H9 (cell line): ENCODE measurements at regions not wholly inside any gene's neighbourhood (a gene's known extent, or its start where the extent isn't known, plus 50 kb on each side); places are given as distances from the start of the nearest gene placed in this dataset.

Experiments used
- DNase-seq: peaks from one replicate; pipeline ENCODE4 v3.0.0-alpha.2; 2017
- H2AFZ ChIP-seq: one replicate; pipeline ENCODE4 v1.6.1; 2013; ENCODE audit warnings: mild to moderate bottlenecking, low read length, control low read depth, moderate library complexity
- H2AK5ac ChIP-seq: 2 replicates; pipeline ENCODE4 v1.6.1; 2013; ENCODE audit warnings: low read length, control low read depth, mixed read lengths; ENCODE audit not compliant: insufficient read length
- H2BK120ac ChIP-seq: one replicate; pipeline ENCODE4 v1.6.1; 2013; ENCODE audit warnings: low read depth, mild to moderate bottlenecking, low read length, control low read depth, inconsistent platforms; ENCODE audit not compliant: poor library complexity, severe bottlenecking
- H2BK12ac ChIP-seq: 2 replicates; pipeline ENCODE4 v1.6.1; 2013; ENCODE audit warnings: low read length, control low read depth, mixed read lengths, low read depth; ENCODE audit not compliant: insufficient read length
- H2BK15ac ChIP-seq: 2 replicates; pipeline ENCODE4 v1.6.1; 2013; ENCODE audit warnings: low read depth, low read length, control low read depth
- H2BK20ac ChIP-seq: one replicate; pipeline ENCODE4 v1.6.1; 2013; ENCODE audit warnings: low read depth, mild to moderate bottlenecking, low read length, control low read depth, inconsistent platforms; ENCODE audit not compliant: poor library complexity, severe bottlenecking
- H2BK5ac ChIP-seq: 2 replicates; pipeline ENCODE4 v1.6.1; 2013; ENCODE audit warnings: low read length, control low read depth, mixed read lengths; ENCODE audit not compliant: insufficient read length
- H3K14ac ChIP-seq: 2 replicates; pipeline ENCODE4 v1.6.1; 2013; ENCODE audit warnings: low read length, control low read depth; ENCODE audit not compliant: insufficient read depth
- H3K18ac ChIP-seq: 2 replicates; pipeline ENCODE4 v1.6.1; 2013; ENCODE audit warnings: low read depth, mild to moderate bottlenecking, mixed read lengths, low read length, control low read depth; ENCODE audit not compliant: insufficient read length
- H3K23ac ChIP-seq: 2 replicates; pipeline ENCODE4 v1.6.1; 2013; ENCODE audit warnings: low read length, control low read depth, mixed read lengths, low read depth; ENCODE audit not compliant: insufficient read length
- H3K23me2 ChIP-seq: 2 replicates; pipeline ENCODE4 v1.6.1; 2013; ENCODE audit warnings: low read depth, mild to moderate bottlenecking, mixed read lengths, low read length, control low read depth; ENCODE audit not compliant: insufficient read length, poor library complexity, severe bottlenecking
- H3K27ac ChIP-seq: 2 replicates; pipeline ENCODE4 v1.5.1; 2013; ENCODE audit warnings: low read length, control low read depth, mixed read lengths, low read depth; ENCODE audit not compliant: insufficient read length
- H3K27me3 ChIP-seq: 2 replicates; pipeline ENCODE4 v1.6.1; 2013; ENCODE audit warnings: low read length, control low read depth, inconsistent platforms; ENCODE audit not compliant: insufficient read depth
- H3K4ac ChIP-seq: 2 replicates; pipeline ENCODE4 v1.6.1; 2013; ENCODE audit warnings: low read depth, mild to moderate bottlenecking, control low read depth, inconsistent platforms, low read length, moderate library complexity
- H3K4me1 ChIP-seq: 2 replicates; pipeline ENCODE4 v1.6.1; 2013; ENCODE audit warnings: low read length, control low read depth, inconsistent platforms; ENCODE audit not compliant: insufficient read depth
- H3K4me2 ChIP-seq: 2 replicates; pipeline ENCODE4 v1.6.1; 2013; ENCODE audit warnings: low read length, control low read depth, mixed read lengths; ENCODE audit not compliant: insufficient read length, insufficient read depth
- H3K56ac ChIP-seq: 2 replicates; pipeline ENCODE4 v1.6.1; 2013; ENCODE audit warnings: low read depth, mild to moderate bottlenecking, mixed read lengths, low read length, control low read depth; ENCODE audit not compliant: insufficient read length
- H3K79me1 ChIP-seq: 2 replicates; pipeline ENCODE4 v1.6.1; 2013; ENCODE audit warnings: low read depth, mild to moderate bottlenecking, moderate library complexity, low read length, control low read depth, inconsistent platforms; ENCODE audit not compliant: insufficient read depth, poor library complexity, severe bottlenecking
- H3K79me2 ChIP-seq: 2 replicates; pipeline ENCODE4 v1.6.1; 2013; ENCODE audit warnings: low read length, control low read depth, inconsistent platforms; ENCODE audit not compliant: insufficient read depth
- H3K9ac ChIP-seq: 2 replicates; pipeline ENCODE4 v1.6.1; 2013; ENCODE audit warnings: low read length, control low read depth, mixed read lengths; ENCODE audit not compliant: insufficient read length; ENCODE audit errors: extremely low read depth
- H3K9me3 ChIP-seq: one replicate; pipeline ENCODE4 v1.6.1; 2013; ENCODE audit warnings: low read depth, low read length, inconsistent platforms; ENCODE audit not compliant: control insufficient read depth
- H3T11ph ChIP-seq: one replicate; pipeline ENCODE4 v1.6.1; 2013; ENCODE audit warnings: mild to moderate bottlenecking, low read length, control low read depth, inconsistent platforms
- H4K20me1 ChIP-seq: one replicate; pipeline ENCODE4 v1.6.1; 2013; ENCODE audit not compliant: control insufficient read depth, insufficient read length, insufficient read depth
- H4K5ac ChIP-seq: 2 replicates; pipeline ENCODE4 v1.6.1; 2013; ENCODE audit warnings: low read depth, mild to moderate bottlenecking, mixed read lengths, low read length, control low read depth; ENCODE audit not compliant: insufficient read length
- H4K8ac ChIP-seq: replicated peaks from 2 replicates; pipeline ENCODE4 v1.6.1; 2013; ENCODE audit warnings: low read length, control low read depth, mixed read lengths, low read depth; ENCODE audit not compliant: insufficient read length
- H4K91ac ChIP-seq: 2 replicates; pipeline ENCODE4 v1.6.1; 2013; ENCODE audit warnings: low read depth, mild to moderate bottlenecking, moderate library complexity, mixed read lengths, low read length, control low read depth; ENCODE audit not compliant: insufficient read length
- H3K27ac Mint-ChIP-seq, 3 experiments: 2 replicates in 2 of 3; 3 replicates in 1 of 3; pipeline ENCODE4 v1.8.0; 2020 to 2021; ENCODE audit warnings: mixed read lengths in 3 of 3, mild to moderate bottlenecking in 1 of 3, moderate library complexity in 1 of 3
- H3K27me3 Mint-ChIP-seq: 2 replicates; pipeline ENCODE4 v1.8.0; 2021; ENCODE audit warnings: low read depth, mild to moderate bottlenecking, moderate library complexity, mixed read lengths
- H3K36me3 Mint-ChIP-seq, 3 experiments: 2 replicates in 2 of 3; 3 replicates in 1 of 3; pipeline ENCODE4 v1.8.0; 2020 to 2021; ENCODE audit warnings: low read depth in 3 of 3, mixed read lengths in 3 of 3; ENCODE audit not compliant: insufficient read depth in 1 of 3
- H3K4me1 Mint-ChIP-seq, 2 experiments: 2 replicates each; pipeline ENCODE4 v1.8.0; 2020; ENCODE audit warnings: mixed read lengths in 2 of 2
- H3K4me3 Mint-ChIP-seq, 2 experiments: 2 replicates in 1 of 2; 3 replicates in 1 of 2; pipeline ENCODE4 v1.8.0; 2020 to 2021; ENCODE audit warnings: mild to moderate bottlenecking in 2 of 2, mixed read lengths in 2 of 2, moderate library complexity in 1 of 2
- H3K9me3 Mint-ChIP-seq, 2 experiments: 2 replicates in 1 of 2; 3 replicates in 1 of 2; pipeline ENCODE4 v1.8.0; 2020; ENCODE audit warnings: mild to moderate bottlenecking in 2 of 2, mixed read lengths in 2 of 2, moderate library complexity in 1 of 2
- CTCF ChIP-seq: fragments of 200-600 bp; sonication (generic); conservative IDR thresholded peaks from 3 replicates; pipeline ENCODE4 v1.8.0; 2021; ENCODE audit warnings: antibody characterized with exemption, mild to moderate bottlenecking
- WGBS: extraction: QIAGEN DNeasy Blood & Tissue Kit; methylation state at CpG from one replicate; pipeline ENCODE4 v1.1.7; 2013; ENCODE audit warnings: missing lambda C conversion rate, low lambda C conversion rate, mixed read lengths; ENCODE audit not compliant: insufficient read length; ENCODE audit errors: extremely low coverage; 5-methylcytosine and 5-hydroxymethylcytosine counted together

GRCh38 chr10:125513429-125514182, 169.4 kb downstream of the TEX36 start:
- Histone ChIP-seq H3K9ac (no peak overlapping the region), H3K23ac (no peak overlapping the region), H3K23me2 (no peaks in the 10 kb centered on the region), H3K14ac (peak overlapping the region; percentile 59; the same call in 1 of the 2 replicates), H2BK15ac (no peak overlapping the region), H4K5ac (no peak overlapping the region), H4K20me1 (no peaks in the 10 kb centered on the region), H2AFZ (no peak overlapping the region), H3K18ac (no peak overlapping the region), H3T11ph (no peak overlapping the region), H2BK12ac (no peak overlapping the region), H3K4ac (no peak overlapping the region), H3K9me3 (peaks cover 6% of the 10 kb centered on the region), H3K56ac (no peak overlapping the region), H3K79me1 (no peaks in the 10 kb centered on the region), H3K27ac (no peak overlapping the region), H3K79me2 (no peaks in the 10 kb centered on the region), H2AK5ac (no peak overlapping the region), H2BK5ac (no peak overlapping the region), H2BK20ac (no peak overlapping the region), H3K4me2 (no peak overlapping the region), H2BK120ac (no peak overlapping the region), H3K27me3 (no peaks in the 10 kb centered on the region), H4K91ac (no peak overlapping the region), H4K8ac (no peak overlapping the region), H3K4me1 (peaks cover 9% of the 10 kb centered on the region; the same call in 1 of the 2 replicates)
- Mint-ChIP-seq H3K36me3 (peaks cover 7 to 40% (median 10%) of the 10 kb centered on the region in 3 experiments; a peak in 6 of 7 replicates), H3K4me1 (peaks cover 29 to 36% of the 10 kb centered on the region in 2 experiments), H3K27ac (peak overlapping the region; percentile 30 to 76 (median 72); a peak in 4 of 7 replicates), H3K9me3 (peaks cover 26 to 29% of the 10 kb centered on the region in 2 experiments; a peak in 4 of 5 replicates), H3K27me3 (peaks cover 6% of the 10 kb centered on the region), H3K4me3 (no peak overlapping the region)
- no CpG with 5 or more reads among the region's 11 CpGs for WGBS
- DNase-seq = no peak
- TF ChIP-seq CTCF = no peak
